T-cell (primary cell): ENCODE measurements at regions not wholly inside any gene's neighbourhood (a gene's known extent, or its start where the extent isn't known, plus 50 kb on each side); places are given as distances from the start of the nearest gene placed in this dataset.

ENCODE experiments used
- ATAC-seq, 4 experiments: fragments of 200-7000 bp in 3 of 4; fragments of 150-1000 bp in 1 of 4; cut with Tn5 transposase; replicated peaks in 1 of 4; 1 replicate in 3 of 4; 2 replicates in 1 of 4; pipeline ENCODE4 v1.10.0; 2021; ENCODE audit warnings: moderate library complexity in 3 of 4, mild to moderate bottlenecking in 2 of 4, moderate number of reproducible peaks in 1 of 4
- CTCF ChIA-PET, 2 donors: fragments of 300-600 bp; sonication (Branson Sonifier 250); formaldehyde crosslinking; loops; one replicate each; lab custom pipeline; 2022; ENCODE audit warnings: antibody characterized with exemption in 2 of 2; lab: Charles Lee
- POLR2A ChIA-PET, 2 donors: fragments of 300-600 bp; sonication (Branson Sonifier 250); formaldehyde crosslinking; loops; one replicate each; lab custom pipeline; 2022; ENCODE audit warnings: antibody characterized with exemption in 2 of 2; lab: Charles Lee
- DNase-seq, 35 experiments: peaks; one replicate each; pipeline versions ENCODE4 v3.0.0 to v3.0.0-alpha.2; 2013 to 2023
- H3K27ac ChIP-seq: one replicate; pipeline ENCODE4 v1.5.1; 2013; ENCODE audit warnings: low read length
- H3K27me3 ChIP-seq, 2 experiments: replicated peaks in 1 of 2; 1 replicate in 1 of 2; 2 replicates in 1 of 2; pipeline versions ENCODE4 v1.6.1 to v1.7.0; 2013; ENCODE audit warnings: low read length in 1 of 2, mixed read lengths in 1 of 2; ENCODE audit not compliant: control insufficient read depth in 2 of 2, insufficient read depth in 2 of 2; ENCODE audit errors: extremely low read depth in 1 of 2
- H3K36me3 ChIP-seq, 2 donors: 1 replicate in 1 of 2; 2 replicates in 1 of 2; pipeline versions ENCODE4 v1.6.1 to v1.7.0; 2013; ENCODE audit warnings: low read length in 1 of 2; ENCODE audit not compliant: control insufficient read depth in 2 of 2, insufficient read depth in 1 of 2; ENCODE audit errors: extremely low read depth in 1 of 2
- H3K4me1 ChIP-seq, 2 experiments: 1 replicate in 1 of 2; 2 replicates in 1 of 2; pipeline versions ENCODE4 v1.6.1 to v1.7.0; 2013; ENCODE audit warnings: low read length in 2 of 2, mixed read lengths in 1 of 2; ENCODE audit not compliant: insufficient read depth in 2 of 2, control insufficient read depth in 1 of 2; ENCODE audit errors: extremely low read depth in 1 of 2
- H3K4me3 ChIP-seq, 2 donors: 1 replicate in 1 of 2; 2 replicates in 1 of 2; pipeline versions ENCODE4 v1.5.1 to v1.7.0; 2013; ENCODE audit warnings: mild to moderate bottlenecking in 2 of 2, low read length in 1 of 2, moderate library complexity in 1 of 2; ENCODE audit not compliant: control insufficient read depth in 1 of 2; ENCODE audit errors: extremely low read depth in 1 of 2
- H3K9me3 ChIP-seq: 2 replicates; pipeline ENCODE4 v1.7.0; 2013
- H3K27ac Mint-ChIP-seq, 2 donors: one replicate each; pipeline ENCODE4 v1.8.0; 2020 to 2021; ENCODE audit warnings: mild to moderate bottlenecking in 2 of 2, mixed read lengths in 2 of 2
- H3K27me3 Mint-ChIP-seq, 2 donors: one replicate each; pipeline ENCODE4 v1.8.0; 2021 to 2022; ENCODE audit warnings: mixed read lengths in 2 of 2
- H3K36me3 Mint-ChIP-seq: one replicate; pipeline ENCODE4 v1.8.0; 2021; ENCODE audit warnings: mixed read lengths
- H3K4me1 Mint-ChIP-seq, 3 donors: one replicate each; pipeline ENCODE4 v1.8.0; 2020 to 2022; ENCODE audit warnings: mixed read lengths in 3 of 3, mild to moderate bottlenecking in 1 of 3
- H3K4me3 Mint-ChIP-seq, 3 donors: one replicate each; pipeline ENCODE4 v1.8.0; 2020 to 2022; ENCODE audit warnings: mild to moderate bottlenecking in 3 of 3, mixed read lengths in 3 of 3, moderate library complexity in 3 of 3
- H3K9me3 Mint-ChIP-seq, 3 donors: one replicate each; pipeline ENCODE4 v1.8.0; 2020 to 2022; ENCODE audit warnings: mixed read lengths in 3 of 3
- WGBS: methylation state at CpG from one replicate; pipeline ENCODE4 v1.1.5; 2013; ENCODE audit warnings: missing lambda C conversion rate; ENCODE audit not compliant: insufficient coverage; 5-methylcytosine and 5-hydroxymethylcytosine counted together

DNA sequence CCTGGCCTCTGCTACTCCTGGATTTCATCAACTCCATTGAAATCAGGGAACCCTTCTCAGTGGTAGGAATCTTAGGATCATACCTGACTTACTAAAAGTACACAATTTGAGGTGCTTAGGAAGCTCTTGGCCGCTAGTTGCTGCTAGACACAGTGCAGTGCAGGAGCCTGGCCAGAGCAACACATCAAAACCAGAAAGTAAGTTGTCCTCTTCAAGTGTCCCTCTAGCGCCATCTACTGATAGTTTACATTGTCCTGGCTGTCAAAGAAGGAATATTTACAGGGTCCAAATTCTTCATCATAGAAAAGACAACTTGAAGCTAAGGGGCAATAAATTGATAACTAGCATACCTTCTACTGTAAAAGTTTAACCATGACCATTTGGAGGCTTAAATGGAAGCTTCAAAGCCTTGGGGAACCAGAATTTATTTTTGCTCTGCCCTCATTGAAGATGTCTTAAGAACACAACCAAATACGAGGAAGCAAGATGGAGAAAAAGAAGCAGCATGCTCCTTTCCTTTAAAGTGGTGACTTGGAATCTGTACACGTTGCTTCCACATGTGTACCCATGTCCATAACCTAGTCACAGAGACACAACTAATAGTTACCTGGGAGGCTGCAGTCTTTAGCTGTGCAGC lies 889.1 kb upstream of the GCFC2 start:
- 71% methylated on average over 1 of the region's 4 CpGs for WGBS
- Mint-ChIP-seq H3K9me3 (peaks cover 4 to 13% (median 6%) of the 10 kb centered on the region in 3 donors), H3K27me3 (no peaks in the 10 kb centered on the region), H3K4me1 (no peaks in the 10 kb centered on the region), H3K27ac (no peak overlapping the region), H3K36me3 (no peaks in the 10 kb centered on the region), H3K4me3 (no peak overlapping the region)
- H3K4me1 ChIP-seq, result no peaks in the 10 kb centered on the region
- CTCF ChIA-PET, result no interaction called here
- no peak overlapping the region for H3K27ac ChIP-seq
- POLR2A ChIA-PET, result no interaction called here
- no peak overlapping the region for H3K4me3 ChIP-seq
- no peaks in the 10 kb centered on the region for H3K36me3 ChIP-seq
- H3K27me3 ChIP-seq, result no peaks in the 10 kb centered on the region
- no peak for ATAC-seq
- no peak for DNase-seq
- H3K9me3 ChIP-seq, result no peaks in the 10 kb centered on the region

GRCh38 chr2:76584474-76584873 lies 873.8 kb upstream of the GCFC2 start:
- no peaks in the 10 kb centered on the region for H3K27me3 Mint-ChIP-seq
- no peak overlapping the region for H3K27ac ChIP-seq
- CTCF ChIA-PET, result no interaction called here
- H3K9me3 Mint-ChIP-seq, result peaks cover 9 to 24% (median 12%) of the 10 kb centered on the region in 3 donors
- no peaks in the 10 kb centered on the region for H3K4me1 ChIP-seq
- no peak for ATAC-seq
- no peak for DNase-seq
- H3K4me3 Mint-ChIP-seq, result no peak overlapping the region
- no peak overlapping the region for H3K4me3 ChIP-seq
- H3K27me3 ChIP-seq, result no peaks in the 10 kb centered on the region
- no peaks in the 10 kb centered on the region for H3K4me1 Mint-ChIP-seq
- no peaks in the 10 kb centered on the region for H3K9me3 ChIP-seq
- POLR2A ChIA-PET, result no interaction called here
- WGBS, result no CpG with 5 or more reads among the region's 3 CpGs
- H3K36me3 ChIP-seq, result no peaks in the 10 kb centered on the region
- H3K36me3 Mint-ChIP-seq, result no peaks in the 10 kb centered on the region
- H3K27ac Mint-ChIP-seq, result no peak overlapping the region

GRCh38 chr2:76579911-76580310 lies 869.2 kb upstream of the GCFC2 start:
- ATAC-seq, result no peak
- no CpG with 5 or more reads among the region's 3 CpGs for WGBS
- POLR2A ChIA-PET, result no interaction called here

GRCh38 chr2:76572981-76573380 lies 862.3 kb upstream of the GCFC2 start:
- WGBS, result no CpG with 5 or more reads among the region's 2 CpGs
- Histone ChIP-seq H3K36me3 (no peaks in the 10 kb centered on the region), H3K27me3 (no peaks in the 10 kb centered on the region), H3K27ac (no peak overlapping the region), H3K4me1 (no peaks in the 10 kb centered on the region), H3K4me3 (no peak overlapping the region), H3K9me3 (no peaks in the 10 kb centered on the region)
- H3K4me1 Mint-ChIP-seq, result no peaks in the 10 kb centered on the region
- peaks cover 12 to 19% (median 19%) of the 10 kb centered on the region in 3 donors for H3K9me3 Mint-ChIP-seq
- H3K36me3 Mint-ChIP-seq, result no peaks in the 10 kb centered on the region
- no peak overlapping the region for H3K4me3 Mint-ChIP-seq
- DNase-seq (no peak), ATAC-seq (no peak)
- POLR2A ChIA-PET, result no interaction called here
- no peaks in the 10 kb centered on the region for H3K27me3 Mint-ChIP-seq
- H3K27ac Mint-ChIP-seq, result no peak overlapping the region
- CTCF ChIA-PET, result no interaction called here

More at GRCh38 chr2:76579911-76580310, 869.2 kb upstream of the GCFC2 start:
- CTCF ChIA-PET, result no interaction called here
- H3K9me3 ChIP-seq, result no peaks in the 10 kb centered on the region
- Mint-ChIP-seq H3K9me3 (peaks cover 26 to 51% (median 29%) of the 10 kb centered on the region in 3 donors), H3K27me3 (no peaks in the 10 kb centered on the region), H3K4me3 (no peak overlapping the region), H3K4me1 (no peaks in the 10 kb centered on the region), H3K27ac (no peak overlapping the region), H3K36me3 (no peaks in the 10 kb centered on the region)
- no peak overlapping the region for H3K4me3 ChIP-seq
- H3K36me3 ChIP-seq, result no peaks in the 10 kb centered on the region
- H3K4me1 ChIP-seq, result no peaks in the 10 kb centered on the region
- DNase-seq, result no peak
- no peak overlapping the region for H3K27ac ChIP-seq
- H3K27me3 ChIP-seq, result no peaks in the 10 kb centered on the region

- H3K27me3 ChIP-seq, result no peaks in the 10 kb centered on the region
- H3K36me3 ChIP-seq, result no peaks in the 10 kb centered on the region
- no peak overlapping the region for H3K27ac Mint-ChIP-seq
- no peak for DNase-seq
- no peaks in the 10 kb centered on the region for H3K27me3 Mint-ChIP-seq
- H3K4me1 ChIP-seq, result no peaks in the 10 kb centered on the region
- no peak for ATAC-seq
- 70% methylated on average over 5 of the region's 6 CpGs for WGBS
- H3K36me3 Mint-ChIP-seq, result no peaks in the 10 kb centered on the region
- ChIA-PET POLR2A (no interaction called here), CTCF (no interaction called here)
- peaks cover 0 to 15% (median 4%) of the 10 kb centered on the region in 3 donors for H3K9me3 Mint-ChIP-seq
- H3K9me3 ChIP-seq, result no peaks in the 10 kb centered on the region
- no peak overlapping the region for H3K27ac ChIP-seq
- no peaks in the 10 kb centered on the region for H3K4me1 Mint-ChIP-seq
- no peak overlapping the region for H3K4me3 Mint-ChIP-seq
- H3K4me3 ChIP-seq, result no peak overlapping the region
Measured at GRCh38 chr2:76569819-76570218, 859.1 kb upstream of the GCFC2 start.

DNA sequence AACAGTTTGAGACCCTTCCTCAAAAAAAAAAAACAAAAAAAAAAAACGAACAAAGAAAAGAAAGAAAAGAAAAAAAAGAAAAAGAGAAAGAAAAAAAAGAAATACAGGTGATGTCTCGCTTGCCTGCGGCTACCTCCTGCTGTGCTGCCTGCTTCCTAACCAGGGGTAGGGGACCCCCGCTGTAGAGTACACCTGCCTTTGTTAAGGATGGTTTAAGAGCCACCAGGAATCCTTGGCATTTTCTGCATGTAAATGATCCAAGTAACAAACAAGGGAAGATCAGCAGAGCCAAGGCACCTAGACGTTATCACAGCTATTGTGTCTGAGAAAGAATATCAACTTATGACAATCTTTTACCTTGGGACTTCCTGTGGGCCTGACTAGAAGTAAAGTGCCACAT lies 856.8 kb upstream of the GCFC2 start:
- ATAC-seq (no peak), DNase-seq (no peak)
- H3K27ac ChIP-seq, result no peak overlapping the region
- POLR2A ChIA-PET, result no interaction called here
- Mint-ChIP-seq H3K4me3 (no peak overlapping the region), H3K4me1 (no peaks in the 10 kb centered on the region), H3K9me3 (peaks cover 0 to 19% (median 4%) of the 10 kb centered on the region in 3 donors), H3K36me3 (no peaks in the 10 kb centered on the region), H3K27ac (no peak overlapping the region), H3K27me3 (no peaks in the 10 kb centered on the region)
- 76% methylated on average over 3 of the region's 5 CpGs for WGBS
- no peaks in the 10 kb centered on the region for H3K9me3 ChIP-seq
- CTCF ChIA-PET, result no interaction called here
- no peaks in the 10 kb centered on the region for H3K36me3 ChIP-seq
- no peaks in the 10 kb centered on the region for H3K4me1 ChIP-seq
- no peak overlapping the region for H3K4me3 ChIP-seq
- H3K27me3 ChIP-seq, result no peaks in the 10 kb centered on the region

DNA sequence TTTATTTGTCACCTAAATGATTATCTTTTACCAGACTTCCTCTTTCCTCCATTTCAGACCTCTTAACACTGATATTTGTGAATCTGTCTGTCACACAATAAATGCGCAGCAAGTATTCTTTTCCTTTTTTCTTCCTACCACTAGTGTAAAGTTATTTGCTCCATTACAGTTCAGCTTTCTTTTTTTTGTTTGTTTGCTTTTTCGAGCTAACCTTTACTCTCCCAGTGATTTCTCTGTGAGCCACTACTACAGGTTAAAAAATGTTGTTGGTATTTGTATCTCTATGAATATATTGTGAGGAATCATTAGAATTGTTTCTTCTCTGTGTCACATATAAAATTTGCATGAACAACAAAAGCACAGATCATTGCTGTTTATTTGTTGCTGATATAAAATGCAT lies 854.0 kb upstream of the GCFC2 start:
- H3K4me3 ChIP-seq, result no peak overlapping the region
- H3K9me3 ChIP-seq, result no peaks in the 10 kb centered on the region
- no peaks in the 10 kb centered on the region for H3K36me3 ChIP-seq
- no peaks in the 10 kb centered on the region for H3K27me3 Mint-ChIP-seq
- ChIA-PET CTCF (no interaction called here), POLR2A (no interaction called here)
- DNase-seq (no peak), ATAC-seq (no peak)
- no peaks in the 10 kb centered on the region for H3K4me1 ChIP-seq
- H3K4me3 Mint-ChIP-seq, result no peak overlapping the region
- peaks cover 0 to 15% (median under 1%) of the 10 kb centered on the region in 3 donors for H3K9me3 Mint-ChIP-seq
- no peak overlapping the region for H3K27ac Mint-ChIP-seq
- no peaks in the 10 kb centered on the region for H3K27me3 ChIP-seq
- WGBS, result no CpG with 5 or more reads among the region's 2 CpGs
- H3K27ac ChIP-seq, result no peak overlapping the region
- H3K36me3 Mint-ChIP-seq, result no peaks in the 10 kb centered on the region
- no peaks in the 10 kb centered on the region for H3K4me1 Mint-ChIP-seq
